HG03469 (cell line): ENCODE measurements at regions not wholly inside any gene's neighbourhood (a gene's known extent, or its start where the extent isn't known, plus 50 kb on each side); places are given as distances from the start of the nearest gene placed in this dataset.

Experiments
- ATAC-seq: cut with Tn5 transposase; IDR thresholded peaks from one replicate; pipeline ENCODE4 v1.9.1; 2021; ENCODE audit warnings: mild to moderate bottlenecking, moderate library complexity, moderate number of reproducible peaks; ENCODE audit not compliant: unreplicated experiment

DNA sequence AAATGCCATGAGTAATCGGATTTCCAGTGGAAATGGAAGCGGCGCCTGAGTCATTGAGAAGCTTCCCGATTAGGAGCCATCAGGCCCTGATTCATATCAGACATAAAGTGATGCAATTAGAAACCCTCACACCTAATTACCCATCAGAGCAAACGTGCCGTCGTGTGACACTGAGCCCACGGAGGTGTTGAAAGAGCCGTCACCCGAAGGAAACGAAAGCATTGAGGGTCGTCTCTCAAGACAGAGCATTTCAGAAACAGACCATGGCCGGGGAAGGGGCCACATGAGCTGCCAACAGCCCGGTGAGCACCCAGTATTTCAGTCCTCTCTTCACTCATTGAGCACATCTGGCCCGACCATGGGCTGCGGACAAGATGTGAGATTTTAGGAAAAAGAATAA is 829.3 kb downstream of the TBC1D22A start:
- no peak for ATAC-seq

- no peak for ATAC-seq
These were observed 828.6 kb downstream of the TBC1D22A start for GRCh38 chr22:47591016-47591415.

- no peak for ATAC-seq
These were observed 827.1 kb downstream of the TBC1D22A start for GRCh38 chr22:47589271-47590250.

DNA sequence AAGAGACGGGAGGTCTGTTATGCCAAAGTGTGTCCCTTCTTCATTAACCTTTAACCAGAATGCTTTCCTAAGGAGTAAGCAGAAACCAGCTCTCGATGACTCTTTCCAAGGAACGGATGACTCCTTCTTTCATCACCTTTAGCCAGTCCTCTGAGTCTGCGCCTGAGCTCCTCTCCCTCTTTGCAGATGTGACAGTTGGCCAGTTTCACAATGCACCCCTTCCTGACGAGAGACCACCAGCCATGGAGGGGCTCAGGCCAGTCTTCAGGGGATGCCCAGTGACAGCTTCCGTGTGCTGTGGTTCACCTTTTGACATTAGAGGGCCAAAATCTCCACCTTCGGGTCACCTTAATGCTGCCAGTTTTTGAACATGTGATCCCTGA is 826.1 kb downstream of the TBC1D22A start:
- no peak for ATAC-seq

- ATAC-seq, result no peak
These were observed 825.6 kb downstream of the TBC1D22A start for GRCh38 chr22:47587861-47588577.

DNA sequence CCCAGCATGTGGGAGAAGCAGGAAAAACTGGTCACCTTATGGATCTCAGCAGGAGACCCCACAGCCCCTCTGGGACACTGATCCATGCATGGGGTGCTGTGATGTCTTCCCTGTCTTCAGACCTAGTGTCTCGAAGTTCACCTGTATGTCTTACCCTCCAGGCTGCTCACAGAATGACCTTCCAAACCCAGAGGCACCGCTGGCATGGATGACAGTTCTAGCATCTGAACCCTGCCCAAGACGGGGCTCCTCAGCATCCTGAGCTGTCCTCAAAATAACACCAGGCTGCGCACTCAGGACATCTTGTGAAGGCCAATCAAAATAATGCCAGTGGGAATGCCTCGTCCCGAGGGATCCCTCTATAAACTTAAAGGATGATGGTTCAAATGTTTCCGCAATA is 824.9 kb downstream of the TBC1D22A start:
- no peak for ATAC-seq

DNA sequence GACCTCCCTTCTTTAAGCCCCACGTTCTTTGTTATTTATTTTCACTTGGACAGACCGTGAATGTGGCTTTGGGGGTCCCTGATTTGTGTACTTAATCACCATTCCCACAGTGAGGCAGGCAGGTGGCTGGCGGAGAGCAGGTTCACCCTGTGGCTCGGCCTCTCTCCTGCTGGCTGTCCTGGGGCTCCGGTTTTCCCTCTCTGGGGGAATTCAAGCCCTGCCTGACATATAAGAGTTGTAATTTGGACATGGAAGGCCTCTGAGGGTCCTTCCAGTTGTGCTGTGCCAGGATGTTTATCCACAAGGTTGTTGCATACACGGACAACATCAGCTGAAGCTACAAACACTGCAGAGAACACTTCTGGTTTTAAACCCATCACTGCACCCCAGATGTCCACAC is 824.5 kb downstream of the TBC1D22A start:
- ATAC-seq, result no peak

DNA sequence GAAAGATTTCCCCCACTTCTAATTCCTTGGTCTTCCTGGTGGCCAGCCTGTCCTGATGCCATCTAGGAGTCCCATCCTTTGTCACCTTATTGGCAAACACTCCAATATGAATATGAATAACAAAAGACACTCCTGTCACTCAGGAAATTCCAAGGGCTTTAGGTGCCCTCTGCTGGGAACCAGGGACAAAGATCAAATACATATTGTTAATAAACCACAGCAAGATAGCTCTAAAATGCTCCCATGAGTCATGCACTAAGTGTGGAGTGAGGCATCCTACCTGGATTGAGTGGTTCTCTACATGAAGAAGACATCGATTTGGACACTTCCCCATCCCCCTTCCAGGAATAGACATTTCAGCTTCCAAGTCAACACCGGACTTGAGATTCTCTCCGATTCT is 823.6 kb downstream of the TBC1D22A start:
- no peak for ATAC-seq

DNA sequence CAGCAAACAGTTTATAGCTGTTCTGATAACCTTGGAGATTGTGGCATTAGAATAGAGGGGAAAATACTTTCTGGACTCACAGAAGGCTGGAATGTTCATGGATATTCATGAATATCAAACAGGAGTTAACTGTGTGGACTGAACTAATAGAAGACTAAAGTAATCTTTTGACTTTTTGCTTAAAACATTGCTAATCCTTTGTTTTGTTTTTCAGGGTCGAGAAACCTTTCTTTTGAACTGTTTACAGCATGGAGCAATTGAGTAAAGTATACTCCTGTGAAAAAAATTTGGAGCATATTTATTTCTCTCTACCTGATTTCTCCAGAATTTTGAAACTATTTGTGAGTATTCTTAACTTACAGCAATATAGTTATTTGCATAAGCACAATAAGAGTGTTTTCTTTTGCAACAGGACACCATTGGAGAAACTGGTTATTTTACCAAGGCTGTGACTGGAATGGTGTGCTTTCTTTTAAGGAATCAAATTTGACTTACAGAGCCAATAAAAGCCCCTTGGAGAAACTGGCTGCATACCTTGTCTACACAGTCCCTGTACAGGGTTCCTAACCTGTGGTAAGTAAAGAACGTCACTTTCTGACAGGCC is 821.6 kb downstream of the TBC1D22A start:
- no peak for ATAC-seq

- no peak for ATAC-seq
These were observed 819.6 kb downstream of the TBC1D22A start for GRCh38 chr22:47582067-47582466.

- ATAC-seq, result no peak
These were observed 817.7 kb downstream of the TBC1D22A start for GRCh38 chr22:47580121-47580520.

DNA sequence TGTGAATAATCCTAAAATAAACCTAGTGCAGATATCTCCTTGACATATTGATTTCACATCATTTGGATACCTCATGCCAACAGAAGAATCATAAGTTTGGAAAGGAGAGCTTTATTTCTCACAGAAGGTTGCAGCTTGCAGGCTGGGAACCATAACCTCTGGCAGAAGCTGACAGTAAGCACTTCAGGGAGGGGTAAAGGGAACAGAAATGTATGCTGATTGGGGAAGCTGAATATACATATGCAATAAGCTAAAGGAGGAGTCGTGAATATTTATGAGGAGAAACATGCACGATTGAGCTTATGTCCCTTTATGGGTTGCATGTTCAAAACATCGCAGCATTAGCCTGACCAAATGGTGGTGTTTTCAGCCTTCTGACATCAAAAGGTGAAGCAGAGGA is 814.5 kb downstream of the TBC1D22A start:
- ATAC-seq, result no peak

DNA sequence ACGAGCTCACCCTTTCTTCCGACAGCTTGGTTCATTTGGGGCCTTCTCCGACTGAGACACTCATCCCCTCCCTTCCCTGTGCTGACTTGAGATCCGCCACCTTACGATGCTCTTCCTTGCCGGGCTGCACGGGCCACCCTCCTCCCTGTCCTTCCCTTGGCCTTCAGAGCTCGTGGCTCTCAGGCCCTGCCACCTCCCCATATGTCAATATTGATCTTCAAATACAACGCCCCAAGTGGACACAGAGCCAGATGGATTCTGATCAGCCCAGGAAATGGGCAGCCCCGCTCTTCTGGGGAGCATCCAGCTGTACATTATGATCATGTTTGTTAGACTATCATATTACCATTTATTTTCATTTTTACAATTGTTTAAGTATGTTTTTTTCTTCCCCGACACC is 812.8 kb downstream of the TBC1D22A start:
- ATAC-seq, result no peak

DNA sequence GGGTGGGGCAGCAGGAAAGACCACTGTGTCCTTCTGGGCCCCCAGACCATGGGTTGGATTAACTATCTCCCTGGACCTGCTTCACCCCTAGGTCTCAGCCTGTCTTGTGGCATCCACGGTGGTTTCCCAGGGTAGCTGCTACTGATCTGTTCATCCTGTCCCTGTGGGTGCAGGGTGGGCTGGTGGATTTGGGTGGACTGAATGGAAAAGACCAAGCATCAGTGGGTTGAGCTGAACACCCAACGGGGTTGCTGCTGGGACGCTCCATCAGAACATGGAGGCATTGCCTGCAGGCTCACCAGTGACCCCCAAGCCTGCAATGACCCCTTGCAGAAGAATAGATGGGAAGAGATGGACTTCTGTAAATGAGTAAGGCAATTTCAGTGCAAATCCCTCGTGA is 812.1 kb downstream of the TBC1D22A start:
- ATAC-seq, result no peak

DNA sequence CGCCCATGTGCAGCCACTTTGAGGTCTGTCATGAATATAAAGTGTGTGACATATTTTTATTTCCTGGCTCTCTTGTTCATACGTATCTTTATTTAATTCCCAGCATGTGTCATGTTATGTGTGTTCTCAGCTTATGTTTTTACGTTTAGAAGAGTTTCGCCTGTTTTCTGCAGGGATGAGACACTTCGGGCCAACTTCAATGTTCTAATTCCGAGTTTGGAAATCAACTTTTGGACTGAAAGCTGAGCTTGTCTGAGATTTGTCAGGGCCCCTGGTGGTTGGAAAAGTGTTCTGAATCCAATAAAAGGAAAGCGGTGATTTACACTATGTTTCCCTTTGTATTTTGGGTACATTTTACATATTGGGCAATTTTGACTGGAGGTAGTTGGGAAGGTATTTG is 810.7 kb downstream of the TBC1D22A start:
- no peak for ATAC-seq

DNA sequence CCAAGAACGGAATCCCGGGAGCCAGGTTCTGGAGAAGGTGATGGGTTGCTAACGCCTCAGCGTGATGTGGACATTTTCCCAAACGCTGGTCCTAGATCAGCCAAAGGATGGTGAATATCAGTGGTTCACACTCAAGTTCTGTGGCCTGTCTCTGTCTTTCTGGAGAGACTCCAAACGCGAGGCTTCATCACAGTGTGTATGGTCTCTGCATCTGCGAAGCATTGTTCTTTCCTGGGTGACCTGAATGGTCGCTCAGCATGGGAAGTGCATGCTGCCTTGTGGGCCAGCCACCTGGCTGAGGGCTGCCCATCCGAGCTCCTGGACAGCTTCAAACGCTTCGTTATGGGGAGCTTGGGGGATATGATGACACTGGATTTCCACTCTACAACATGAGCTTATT is 810.0 kb downstream of the TBC1D22A start:
- no peak for ATAC-seq

GRCh38 chr22:47571616-47572015 is 809.2 kb downstream of the TBC1D22A start:
- ATAC-seq, result no peak

DNA sequence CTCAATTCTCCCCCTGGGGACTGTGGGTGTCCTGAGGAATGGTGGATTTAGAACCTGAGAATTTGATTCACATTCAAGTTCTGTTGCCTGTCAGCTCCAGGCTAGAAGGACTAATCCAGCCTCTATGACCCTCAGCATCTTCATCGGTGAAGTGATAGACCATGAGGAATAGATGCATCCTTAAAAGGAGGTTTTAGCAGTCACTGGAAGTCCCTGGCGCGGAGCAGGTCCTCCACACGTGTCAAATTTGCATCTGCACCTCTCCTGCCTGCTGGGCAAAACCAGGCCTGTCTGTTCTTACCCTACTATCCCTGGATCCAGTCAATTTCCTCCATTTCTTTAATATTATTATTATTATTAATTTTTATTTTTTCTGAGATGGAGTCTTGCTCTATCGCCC is 808.4 kb downstream of the TBC1D22A start:
- ATAC-seq, result no peak

GRCh38 chr22:47570300-47570685 is 807.8 kb downstream of the TBC1D22A start:
- ATAC-seq, result no peak

DNA sequence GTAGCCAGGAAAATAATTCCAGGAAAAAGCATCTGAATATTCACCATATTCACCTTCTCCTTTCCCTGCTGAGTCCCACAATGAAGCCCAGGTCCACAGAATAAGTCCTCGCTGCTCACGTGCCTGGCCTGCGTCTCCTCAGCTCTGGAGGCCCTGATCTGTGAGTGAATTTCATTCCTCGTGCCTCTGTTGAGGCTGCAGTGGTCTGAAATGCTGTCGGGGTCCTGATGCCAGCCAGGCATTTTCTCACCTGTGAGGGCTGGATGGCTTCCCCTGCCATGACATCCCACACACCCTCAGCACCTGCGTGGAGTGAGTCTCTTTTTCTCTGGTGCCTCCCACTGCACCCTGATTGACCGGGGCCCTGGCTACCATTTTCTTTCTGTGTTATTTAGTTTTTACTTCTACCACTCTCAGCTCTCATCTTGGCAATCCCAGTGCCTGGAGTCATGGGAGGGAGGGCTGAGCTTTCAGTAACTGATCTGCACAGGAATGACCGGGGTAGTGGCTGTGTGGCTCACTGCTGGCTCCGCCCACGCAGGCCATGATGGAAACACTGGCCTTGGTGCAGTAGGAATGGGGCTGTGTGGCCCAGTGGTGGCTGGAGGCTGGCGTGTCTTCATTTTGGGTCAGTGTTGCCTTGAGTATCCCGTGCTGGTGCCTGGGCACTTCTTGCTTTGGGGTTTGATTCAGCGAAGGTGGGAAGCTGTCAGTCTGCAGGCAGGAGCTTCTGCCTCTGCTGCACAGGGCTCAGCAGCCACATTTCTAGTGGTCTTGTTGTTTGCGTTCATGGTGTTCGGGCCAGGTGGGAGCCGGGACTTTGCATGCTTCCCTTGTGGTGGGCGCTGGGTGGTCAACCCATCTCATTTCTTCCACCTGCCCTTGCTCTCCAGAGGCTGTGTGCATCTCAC is 807.2 kb downstream of the TBC1D22A start:
- no peak for ATAC-seq

- ATAC-seq, result no peak
These were observed 806.2 kb downstream of the TBC1D22A start for GRCh38 chr22:47568700-47569099.
